OCI-LY1 (cell line): ENCODE measurements at regions not wholly inside any gene's neighbourhood (a gene's known extent, or its start where the extent isn't known, plus 50 kb on each side); places are given as distances from the start of the nearest gene placed in this dataset.
"Not testable (repeated sequence)": the region's sequence is repeated elsewhere in the genome, so short reads cannot be mapped to it uniquely, and the experiment has no call there.

Source experiments
- CTCF ChIP-seq: fragments of 200-600 bp; sonication (generic), shearing (Covaris generic); IDR thresholded peaks from 2 replicates; pipeline ENCODE4 v1.5.1; 2017; ENCODE audit warnings: mild to moderate bottlenecking, antibody characterized with exemption, low read length, moderate library complexity, mixed read lengths
- EZH2 ChIP-seq: fragments of 200-600 bp; sonication (generic), shearing (Covaris generic); IDR thresholded peaks from 2 replicates; pipeline ENCODE4 v1.8.0; 2017; ENCODE audit warnings: borderline replicate concordance, mixed run types, mild to moderate bottlenecking, antibody characterized with exemption, low read length, moderate library complexity, mixed read lengths

DNA sequence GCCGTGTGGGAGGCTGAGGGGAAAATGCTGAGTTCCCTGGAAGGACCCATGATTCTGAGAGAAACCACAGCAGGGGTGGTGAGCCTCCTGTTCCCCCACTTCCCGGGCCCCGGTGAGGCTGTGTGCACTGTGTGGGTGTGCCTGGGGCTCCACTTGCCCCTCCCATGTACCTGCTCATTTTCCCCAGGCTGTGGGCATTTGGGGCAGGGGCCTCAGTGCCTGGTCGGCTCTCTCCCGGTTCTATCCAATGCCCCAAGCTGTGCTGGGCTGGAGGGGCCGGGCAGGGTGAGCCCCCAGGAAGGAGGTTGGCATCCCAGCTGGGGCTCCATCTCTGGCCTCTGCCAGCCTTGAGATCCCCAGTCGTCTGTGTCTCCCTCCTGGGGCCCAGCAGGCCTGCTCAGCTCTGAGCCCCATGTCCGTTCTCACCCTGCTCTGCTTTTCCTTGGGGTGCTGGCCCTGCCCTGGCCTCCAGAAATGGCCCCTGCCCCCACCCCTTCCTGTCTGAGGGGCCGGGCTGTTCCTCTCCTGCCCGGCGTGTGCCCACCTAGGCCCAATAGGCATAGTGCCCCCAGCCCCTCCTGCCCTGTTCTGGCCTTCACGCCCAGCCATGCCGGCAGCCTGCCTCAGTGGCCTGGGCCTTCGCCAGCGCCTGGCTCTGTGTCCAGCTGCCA, 80.1 kb downstream of the TMEM121 start:
- not testable (repeated sequence) for TF ChIP-seq CTCF, EZH2
